HCEC 1CT (cell line): ENCODE measurements at regions not wholly inside any gene's neighbourhood (a gene's known extent, or its start where the extent isn't known, plus 50 kb on each side); places are given as distances from the start of the nearest gene placed in this dataset.

Experiments
- DNase-seq: peaks from one replicate; pipeline ENCODE4 v3.0.0-alpha.2; 2017

GRCh38 chr9:1202512-1203280 lies 152.5 kb downstream of the DMRT2 start:
- DNase-seq = no peak

GRCh38 chr9:1207686-1208085 lies 157.5 kb downstream of the DMRT2 start:
- DNase-seq = no peak

GRCh38 chr9:1208157-1208556 lies 158.0 kb downstream of the DMRT2 start:
- DNase-seq = no peak

- no peak for DNase-seq
These were observed 160.8 kb downstream of the DMRT2 start for GRCh38 chr9:1210954-1211353.

GRCh38 chr9:1216532-1216931 lies 166.4 kb downstream of the DMRT2 start:
- DNase-seq = no peak

GRCh38 chr9:1217076-1217475 lies 166.9 kb downstream of the DMRT2 start:
- DNase-seq = no peak

GRCh38 chr9:1219284-1219683 lies 169.1 kb downstream of the DMRT2 start:
- DNase-seq = no peak

- DNase-seq = no peak
These were observed 171.1 kb downstream of the DMRT2 start for GRCh38 chr9:1221298-1221697.

GRCh38 chr9:1222511-1222910 lies 172.4 kb downstream of the DMRT2 start:
- no peak for DNase-seq

- no peak for DNase-seq
These were observed 182.1 kb downstream of the DMRT2 start for GRCh38 chr9:1231998-1232919.

GRCh38 chr9:1233568-1233967 lies 183.4 kb downstream of the DMRT2 start:
- DNase-seq = no peak

GRCh38 chr9:1235650-1236049 lies 185.5 kb downstream of the DMRT2 start:
- DNase-seq = no peak

GRCh38 chr9:1236061-1236460 lies 185.9 kb downstream of the DMRT2 start:
- no peak for DNase-seq

- no peak for DNase-seq
These were observed 188.2 kb downstream of the DMRT2 start for GRCh38 chr9:1238407-1238806.

- no peak for DNase-seq
These were observed 198.6 kb downstream of the DMRT2 start for GRCh38 chr9:1248743-1249142.

GRCh38 chr9:1253064-1253979 lies 203.2 kb downstream of the DMRT2 start:
- DNase-seq = no peak

- DNase-seq = no peak
These were observed 203.9 kb downstream of the DMRT2 start for GRCh38 chr9:1254071-1254470.

- DNase-seq = no peak
These were observed 206.0 kb downstream of the DMRT2 start for GRCh38 chr9:1256178-1256577.

GRCh38 chr9:1261266-1261665 lies 211.1 kb downstream of the DMRT2 start:
- DNase-seq = no peak

- DNase-seq = no peak
These were observed 212.0 kb downstream of the DMRT2 start for GRCh38 chr9:1261879-1262766.

- no peak for DNase-seq
These were observed 217.0 kb downstream of the DMRT2 start for GRCh38 chr9:1267141-1267570.

GRCh38 chr9:1267581-1267980 lies 217.4 kb downstream of the DMRT2 start:
- DNase-seq = no peak
